K562 (cell line): ENCODE measurements at regions not wholly inside any gene's neighbourhood (a gene's known extent, or its start where the extent isn't known, plus 50 kb on each side); places are given as distances from the start of the nearest gene placed in this dataset.

Source experiments
- CHCHD3 ChIP-seq: fragments of 250-450 bp; sonication (Bioruptor Pico); IDR thresholded peaks from 2 replicates; pipeline ENCODE4 v2.1.2; 2022; ENCODE audit warnings: mild to moderate bottlenecking
- SP2 ChIP-seq: IDR thresholded peaks from 2 replicates; pipeline ENCODE4 v1.6.1; 2011; ENCODE audit warnings: mild to moderate bottlenecking, low read depth, low read length, moderate library complexity; ENCODE audit not compliant: poor library complexity, severe bottlenecking; ENCODE audit errors: extremely low read depth
- STAT5B ChIP-seq: fragments of 250-450 bp; sonication (Bioruptor Pico); IDR thresholded peaks from 2 replicates; pipeline ENCODE4 v1.8.0; 2021; ENCODE audit warnings: mild to moderate bottlenecking, inconsistent platforms
- ZNF695 ChIP-seq: fragments of 450-650 bp; formaldehyde crosslinking; IDR thresholded peaks from 2 replicates; pipeline ENCODE4 v1.4.0; 2020; ENCODE audit warnings: mild to moderate bottlenecking, moderate library complexity
- ZNF766 ChIP-seq: fragments of 200-800 bp; sonication (Bioruptor generic); conservative IDR thresholded peaks from 2 replicates; pipeline ENCODE4 v1.6.1; 2016; ENCODE audit warnings: missing genetic modification characterization, missing compliant biosample characterization
- TF ChIP-seq, protein P1 (sequence below): IDR thresholded peaks from 2 replicates; pipeline ENCODE4 v1.6.1; 2011; ENCODE audit warnings: borderline replicate concordance, low read depth, mild to moderate bottlenecking, moderate library complexity, low read length; ENCODE audit not compliant: insufficient read depth, poor library complexity, severe bottlenecking
- TF ChIP-seq, protein P2 (sequence below): sonication (generic); formaldehyde crosslinking; IDR thresholded peaks from 2 replicates; pipeline ENCODE4 v1.8.1; 2023; ENCODE audit warnings: mild to moderate bottlenecking, missing genetic modification reagents
- TF ChIP-seq, protein P3 (sequence below): fragments of 200-800 bp; sonication (Bioruptor generic); IDR thresholded peaks from 2 replicates; pipeline ENCODE4 v1.6.1; 2016; ENCODE audit warnings: missing genetic modification characterization, missing compliant biosample characterization

DNA sequence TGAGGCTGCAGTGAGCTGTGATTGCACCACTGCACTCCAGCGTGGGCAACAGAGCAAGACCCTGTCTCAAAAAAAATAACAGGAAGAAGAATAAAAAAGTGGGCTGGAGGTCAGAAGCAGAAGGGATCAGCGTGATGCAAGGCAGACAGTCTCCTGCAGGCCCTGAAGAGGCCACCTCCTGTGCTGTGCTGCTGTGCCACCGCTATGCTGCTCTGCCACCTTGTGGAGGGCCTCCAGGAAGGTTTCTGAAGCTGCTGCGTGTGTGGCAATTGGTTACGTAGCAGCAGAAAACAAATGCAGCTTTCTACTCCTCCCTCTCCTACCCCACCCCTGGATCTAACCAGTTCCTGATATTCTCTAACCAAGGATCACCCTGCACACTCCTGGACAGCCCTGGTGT lies 815.5 kb downstream of the KCNJ18 start (continued):
- TF ChIP-seq, protein P1, sequence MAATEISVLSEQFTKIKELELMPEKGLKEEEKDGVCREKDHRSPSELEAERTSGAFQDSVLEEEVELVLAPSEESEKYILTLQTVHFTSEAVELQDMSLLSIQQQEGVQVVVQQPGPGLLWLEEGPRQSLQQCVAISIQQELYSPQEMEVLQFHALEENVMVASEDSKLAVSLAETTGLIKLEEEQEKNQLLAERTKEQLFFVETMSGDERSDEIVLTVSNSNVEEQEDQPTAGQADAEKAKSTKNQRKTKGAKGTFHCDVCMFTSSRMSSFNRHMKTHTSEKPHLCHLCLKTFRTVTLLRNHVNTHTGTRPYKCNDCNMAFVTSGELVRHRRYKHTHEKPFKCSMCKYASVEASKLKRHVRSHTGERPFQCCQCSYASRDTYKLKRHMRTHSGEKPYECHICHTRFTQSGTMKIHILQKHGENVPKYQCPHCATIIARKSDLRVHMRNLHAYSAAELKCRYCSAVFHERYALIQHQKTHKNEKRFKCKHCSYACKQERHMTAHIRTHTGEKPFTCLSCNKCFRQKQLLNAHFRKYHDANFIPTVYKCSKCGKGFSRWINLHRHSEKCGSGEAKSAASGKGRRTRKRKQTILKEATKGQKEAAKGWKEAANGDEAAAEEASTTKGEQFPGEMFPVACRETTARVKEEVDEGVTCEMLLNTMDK: peak; percentile 70
- TF ChIP-seq SP2 (no peak), ZNF695 (CRISPR knock-in tag) (no peak), CHCHD3 (no peak), STAT5B (CRISPR knock-in tag) (no peak), ZNF766 (CRISPR knock-in tag) (no peak)
- TF ChIP-seq, protein P2, sequence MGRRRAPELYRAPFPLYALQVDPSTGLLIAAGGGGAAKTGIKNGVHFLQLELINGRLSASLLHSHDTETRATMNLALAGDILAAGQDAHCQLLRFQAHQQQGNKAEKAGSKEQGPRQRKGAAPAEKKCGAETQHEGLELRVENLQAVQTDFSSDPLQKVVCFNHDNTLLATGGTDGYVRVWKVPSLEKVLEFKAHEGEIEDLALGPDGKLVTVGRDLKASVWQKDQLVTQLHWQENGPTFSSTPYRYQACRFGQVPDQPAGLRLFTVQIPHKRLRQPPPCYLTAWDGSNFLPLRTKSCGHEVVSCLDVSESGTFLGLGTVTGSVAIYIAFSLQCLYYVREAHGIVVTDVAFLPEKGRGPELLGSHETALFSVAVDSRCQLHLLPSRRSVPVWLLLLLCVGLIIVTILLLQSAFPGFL (CRISPR knock-in tag): no peak
- TF ChIP-seq, protein P3, sequence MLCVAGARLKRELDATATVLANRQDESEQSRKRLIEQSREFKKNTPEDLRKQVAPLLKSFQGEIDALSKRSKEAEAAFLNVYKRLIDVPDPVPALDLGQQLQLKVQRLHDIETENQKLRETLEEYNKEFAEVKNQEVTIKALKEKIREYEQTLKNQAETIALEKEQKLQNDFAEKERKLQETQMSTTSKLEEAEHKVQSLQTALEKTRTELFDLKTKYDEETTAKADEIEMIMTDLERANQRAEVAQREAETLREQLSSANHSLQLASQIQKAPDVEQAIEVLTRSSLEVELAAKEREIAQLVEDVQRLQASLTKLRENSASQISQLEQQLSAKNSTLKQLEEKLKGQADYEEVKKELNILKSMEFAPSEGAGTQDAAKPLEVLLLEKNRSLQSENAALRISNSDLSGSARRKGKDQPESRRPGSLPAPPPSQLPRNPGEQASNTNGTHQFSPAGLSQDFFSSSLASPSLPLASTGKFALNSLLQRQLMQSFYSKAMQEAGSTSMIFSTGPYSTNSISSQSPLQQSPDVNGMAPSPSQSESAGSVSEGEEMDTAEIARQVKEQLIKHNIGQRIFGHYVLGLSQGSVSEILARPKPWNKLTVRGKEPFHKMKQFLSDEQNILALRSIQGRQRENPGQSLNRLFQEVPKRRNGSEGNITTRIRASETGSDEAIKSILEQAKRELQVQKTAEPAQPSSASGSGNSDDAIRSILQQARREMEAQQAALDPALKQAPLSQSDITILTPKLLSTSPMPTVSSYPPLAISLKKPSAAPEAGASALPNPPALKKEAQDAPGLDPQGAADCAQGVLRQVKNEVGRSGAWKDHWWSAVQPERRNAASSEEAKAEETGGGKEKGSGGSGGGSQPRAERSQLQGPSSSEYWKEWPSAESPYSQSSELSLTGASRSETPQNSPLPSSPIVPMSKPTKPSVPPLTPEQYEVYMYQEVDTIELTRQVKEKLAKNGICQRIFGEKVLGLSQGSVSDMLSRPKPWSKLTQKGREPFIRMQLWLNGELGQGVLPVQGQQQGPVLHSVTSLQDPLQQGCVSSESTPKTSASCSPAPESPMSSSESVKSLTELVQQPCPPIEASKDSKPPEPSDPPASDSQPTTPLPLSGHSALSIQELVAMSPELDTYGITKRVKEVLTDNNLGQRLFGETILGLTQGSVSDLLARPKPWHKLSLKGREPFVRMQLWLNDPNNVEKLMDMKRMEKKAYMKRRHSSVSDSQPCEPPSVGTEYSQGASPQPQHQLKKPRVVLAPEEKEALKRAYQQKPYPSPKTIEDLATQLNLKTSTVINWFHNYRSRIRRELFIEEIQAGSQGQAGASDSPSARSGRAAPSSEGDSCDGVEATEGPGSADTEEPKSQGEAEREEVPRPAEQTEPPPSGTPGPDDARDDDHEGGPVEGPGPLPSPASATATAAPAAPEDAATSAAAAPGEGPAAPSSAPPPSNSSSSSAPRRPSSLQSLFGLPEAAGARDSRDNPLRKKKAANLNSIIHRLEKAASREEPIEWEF (CRISPR knock-in tag): no peak
